ENCODE measurements at regions not wholly inside any gene's neighbourhood (a gene's known extent, or its start where the extent isn't known, plus 50 kb on each side); places are given as distances from the start of the nearest gene placed in this dataset.

GRCh38 chr14:30445011-30445793 is 113.8 kb upstream of the G2E3 start:
- TF ChIP-seq CTCF (IDR thresholded peaks at IDR 0.05) (no peak), ZFX (IDR thresholded peaks at IDR 0.05; ENCODE audit: borderline replicate concordance) (no peak)
